ENCODE measurements at regions not wholly inside any gene's neighbourhood (a gene's known extent, or its start where the extent isn't known, plus 50 kb on each side); places are given as distances from the start of the nearest gene placed in this dataset.

- no peak for TF ChIP-seq CTCF (conservative IDR thresholded peaks at IDR 0.05)
- TF ChIP-seq EZH2 (IDR thresholded peaks at IDR 0.05; ENCODE audit: low read depth): no peak
These were observed 297.1 kb downstream of the AHR start for GRCh38 chr7:17595546-17595945.

All from PC-9 (cell line).